HepG2 (cell line): ENCODE measurements at regions not wholly inside any gene's neighbourhood (a gene's known extent, or its start where the extent isn't known, plus 50 kb on each side); places are given as distances from the start of the nearest gene placed in this dataset.

ENCODE experiments used
- ATAC-seq: fragments of 200-7000 bp; cut with Tn5 transposase; 3 replicates; pipeline ENCODE4 v1.9.1; 2020; ENCODE audit warnings: mild to moderate bottlenecking, moderate library complexity
- BruUV-seq: library from RNA; stranded (reverse); fragments of 400-500 nt; replicated peaks from 2 replicates; lab custom pipeline; 2021; lab: Mats Ljungman, UMichigan
- CTCF ChIA-PET: fragments of 300-600 bp; formaldehyde crosslinking; extraction: SDS; loops from one replicate; lab custom pipeline; 2021; ENCODE audit warnings: low total read pairs, inconsistent platforms, low intra/inter-chr PET ratio; lab: Yijun Ruan, JAX
- POLR2A ChIA-PET: fragments of 350-600 bp; sonication (Branson Sonifier 250); formaldehyde crosslinking; loops from one replicate; lab custom pipeline; 2020; ENCODE audit warnings: antibody characterized with exemption, inconsistent platforms; lab: Yijun Ruan, JAX
- DNase-seq: peaks from one replicate; pipeline ENCODE4 v3.0.0-alpha.2; 2015; ENCODE audit warnings: low spot score
- FAIRE-seq: peaks from 3 replicates; lab custom pipeline; 2011; peaks lifted over from hg19 to GRCh38; lab: Jason Lieb, UNC
- H2AFZ ChIP-seq: one replicate; pipeline ENCODE4 v1.6.1; 2011; ENCODE audit warnings: low read length, inconsistent platforms
- H3K27ac ChIP-seq: fragments of 300-600 bp; 3 replicates; pipeline ENCODE4 v1.8.0; 2011; ENCODE audit warnings: mixed run types, mild to moderate bottlenecking, mixed read lengths, low read length, inconsistent platforms; ENCODE audit not compliant: insufficient read depth; ENCODE audit errors: extremely low read length
- H3K27me3 ChIP-seq, 2 experiments: fragments of 200-600 bp in 1 of 2; 2 replicates in 1 of 2; 3 replicates in 1 of 2; pipeline versions ENCODE4 v1.6.0 to v1.8.0; 2011; ENCODE audit warnings: low read length in 2 of 2, mild to moderate bottlenecking in 2 of 2, moderate library complexity in 2 of 2, inconsistent platforms in 1 of 2; ENCODE audit not compliant: insufficient read depth in 2 of 2, control insufficient read depth in 1 of 2
- H3K36me3 ChIP-seq, 2 experiments: fragments of 200-600 bp in 1 of 2; replicated peaks in 1 of 2; 2 replicates in 1 of 2; 3 replicates in 1 of 2; pipeline versions ENCODE4 v1.5.1 to v1.8.0; 2011; ENCODE audit warnings: low read length in 2 of 2, inconsistent platforms in 1 of 2; ENCODE audit not compliant: insufficient read depth in 2 of 2, control insufficient read depth in 1 of 2
- H3K4me1 ChIP-seq: 2 replicates; pipeline ENCODE4 v1.5.1; 2012; ENCODE audit warnings: low read length, inconsistent platforms; ENCODE audit not compliant: insufficient read depth
- H3K4me2 ChIP-seq: 2 replicates; pipeline ENCODE4 v1.6.0; 2011; ENCODE audit warnings: low read depth, low read length, inconsistent platforms
- H3K4me3 ChIP-seq, 3 experiments: fragments of 200-600 bp in 1 of 3; sonication (generic), shearing (Covaris generic) in 1 of 3; replicated peaks in 1 of 3; 2 replicates each; pipeline ENCODE4 v1.5.1; 2011 to 2016; ENCODE audit warnings: low read length in 3 of 3, inconsistent platforms in 2 of 3, low read depth in 2 of 3, mild to moderate bottlenecking in 2 of 3, control low read depth in 1 of 3, mixed read lengths in 1 of 3; ENCODE audit not compliant: insufficient read depth in 1 of 3
- H3K79me2 ChIP-seq: one replicate; pipeline ENCODE4 v1.6.1; 2011; ENCODE audit warnings: low read length, inconsistent platforms; ENCODE audit not compliant: insufficient read depth
- H3K9ac ChIP-seq: 2 replicates; pipeline ENCODE4 v1.6.0; 2011; ENCODE audit warnings: mild to moderate bottlenecking, low read depth, low read length, inconsistent platforms; ENCODE audit not compliant: insufficient read depth
- H3K9me3 ChIP-seq: 2 replicates; pipeline ENCODE4 v1.5.1; 2012; ENCODE audit warnings: mild to moderate bottlenecking, low read length
- H4K20me1 ChIP-seq: 2 replicates; pipeline ENCODE4 v1.6.0; 2011; ENCODE audit warnings: inconsistent platforms, mild to moderate bottlenecking, low read length, moderate library complexity; ENCODE audit not compliant: insufficient read depth
- FOXM1 ChIP-seq: sonication (generic); formaldehyde crosslinking; IDR thresholded peaks from 2 replicates; pipeline ENCODE4 v1.5.0; 2020; ENCODE audit warnings: missing genetic modification reagents
- GLI4 ChIP-seq: sonication (generic); formaldehyde crosslinking; IDR thresholded peaks from 2 replicates; pipeline ENCODE4 v1.5.1; 2020; ENCODE audit warnings: missing genetic modification reagents, mild to moderate bottlenecking, moderate library complexity, borderline replicate concordance
- GRHL1 ChIP-seq: sonication (generic); formaldehyde crosslinking; conservative IDR thresholded peaks from 2 replicates; pipeline ENCODE4 v1.8.0; 2022; ENCODE audit warnings: missing genetic modification reagents
- SETDB1 ChIP-seq: sonication (generic); formaldehyde crosslinking; IDR thresholded peaks from 2 replicates; pipeline ENCODE4 v1.5.1; 2020; ENCODE audit warnings: missing genetic modification reagents, mild to moderate bottlenecking, borderline replicate concordance
- TRIM24 ChIP-seq: sonication (generic); formaldehyde crosslinking; IDR thresholded peaks from 2 replicates; pipeline ENCODE4 v1.8.0; 2022; ENCODE audit warnings: mild to moderate bottlenecking, missing genetic modification reagents
- ZNF224 ChIP-seq: sonication (generic); formaldehyde crosslinking; IDR thresholded peaks from 2 replicates; pipeline ENCODE4 v1.5.0; 2020; ENCODE audit warnings: mild to moderate bottlenecking, missing genetic modification reagents
- ZNF34 ChIP-seq: sonication (generic); formaldehyde crosslinking; IDR thresholded peaks from 2 replicates; pipeline ENCODE4 v1.4.0; 2020; ENCODE audit warnings: mild to moderate bottlenecking, missing genetic modification reagents, borderline replicate concordance
- ZNF431 ChIP-seq: sonication (generic); formaldehyde crosslinking; IDR thresholded peaks from 2 replicates; pipeline ENCODE4 v1.9.0; 2022; ENCODE audit warnings: missing genetic modification reagents, low read depth, mild to moderate bottlenecking, borderline replicate concordance
- ZNF558 ChIP-seq: sonication (generic); formaldehyde crosslinking; IDR thresholded peaks from 2 replicates; pipeline ENCODE4 v1.9.0; 2022; ENCODE audit warnings: mild to moderate bottlenecking, missing genetic modification reagents, borderline replicate concordance
- in situ Hi-C: cut with HindIII; loops from 2 replicates; pipeline ENCODE4 v1.10.0; 2017; ENCODE audit warnings: low pct_unique_long_range_greater_than_20kb; ENCODE audit not compliant: extremely low pct_ligation_motif_present
- intact Hi-C: fragments of 100-400 bp; cut with micrococcal nuclease; formaldehyde crosslinking; loops from one replicate; pipeline ENCODE4 v1.10.0; 2022; ENCODE audit not compliant: unreplicated experiment
- TF ChIP-seq, protein P1 (sequence below): sonication (generic); formaldehyde crosslinking; IDR thresholded peaks from 2 replicates; pipeline ENCODE4 v1.4.0; 2020; ENCODE audit warnings: missing genetic modification reagents, borderline replicate concordance

GRCh38 chr3:159797771-159798170 is 190.9 kb upstream of the IL12A start:
- peaks cover 30% of the 10 kb centered on the region for H3K4me1 ChIP-seq
- H3K9ac ChIP-seq = no peak overlapping the region
- BruUV-seq = no TSS peak
- H3K4me2 ChIP-seq = no peak overlapping the region
- H3K4me3 ChIP-seq = no peak overlapping the region
- no peak for FAIRE-seq
- H4K20me1 ChIP-seq = no peaks in the 10 kb centered on the region
- H3K27me3 ChIP-seq = no peaks in the 10 kb centered on the region
- H3K27ac ChIP-seq = no peak overlapping the region
- no peak for ATAC-seq
- no peak for DNase-seq
- H3K9me3 ChIP-seq = no peaks in the 10 kb centered on the region
- ChIA-PET CTCF (no interaction called here), POLR2A (no interaction called here)
- no peak overlapping the region for H2AFZ ChIP-seq
- H3K79me2 ChIP-seq = no peaks in the 10 kb centered on the region
- no peak for TF ChIP-seq SETDB1 (CRISPR knock-in tag)
- no peak for TF ChIP-seq ZNF224 (CRISPR knock-in tag)
- TF ChIP-seq ZNF558 (CRISPR knock-in tag) = no peak
- no peak for TF ChIP-seq FOXM1
- TF ChIP-seq GRHL1 = no peak
- TF ChIP-seq ZNF34 (CRISPR knock-in tag) = no peak
- no peak for TF ChIP-seq ZNF431 (CRISPR knock-in tag)
- TF ChIP-seq, protein P1, sequence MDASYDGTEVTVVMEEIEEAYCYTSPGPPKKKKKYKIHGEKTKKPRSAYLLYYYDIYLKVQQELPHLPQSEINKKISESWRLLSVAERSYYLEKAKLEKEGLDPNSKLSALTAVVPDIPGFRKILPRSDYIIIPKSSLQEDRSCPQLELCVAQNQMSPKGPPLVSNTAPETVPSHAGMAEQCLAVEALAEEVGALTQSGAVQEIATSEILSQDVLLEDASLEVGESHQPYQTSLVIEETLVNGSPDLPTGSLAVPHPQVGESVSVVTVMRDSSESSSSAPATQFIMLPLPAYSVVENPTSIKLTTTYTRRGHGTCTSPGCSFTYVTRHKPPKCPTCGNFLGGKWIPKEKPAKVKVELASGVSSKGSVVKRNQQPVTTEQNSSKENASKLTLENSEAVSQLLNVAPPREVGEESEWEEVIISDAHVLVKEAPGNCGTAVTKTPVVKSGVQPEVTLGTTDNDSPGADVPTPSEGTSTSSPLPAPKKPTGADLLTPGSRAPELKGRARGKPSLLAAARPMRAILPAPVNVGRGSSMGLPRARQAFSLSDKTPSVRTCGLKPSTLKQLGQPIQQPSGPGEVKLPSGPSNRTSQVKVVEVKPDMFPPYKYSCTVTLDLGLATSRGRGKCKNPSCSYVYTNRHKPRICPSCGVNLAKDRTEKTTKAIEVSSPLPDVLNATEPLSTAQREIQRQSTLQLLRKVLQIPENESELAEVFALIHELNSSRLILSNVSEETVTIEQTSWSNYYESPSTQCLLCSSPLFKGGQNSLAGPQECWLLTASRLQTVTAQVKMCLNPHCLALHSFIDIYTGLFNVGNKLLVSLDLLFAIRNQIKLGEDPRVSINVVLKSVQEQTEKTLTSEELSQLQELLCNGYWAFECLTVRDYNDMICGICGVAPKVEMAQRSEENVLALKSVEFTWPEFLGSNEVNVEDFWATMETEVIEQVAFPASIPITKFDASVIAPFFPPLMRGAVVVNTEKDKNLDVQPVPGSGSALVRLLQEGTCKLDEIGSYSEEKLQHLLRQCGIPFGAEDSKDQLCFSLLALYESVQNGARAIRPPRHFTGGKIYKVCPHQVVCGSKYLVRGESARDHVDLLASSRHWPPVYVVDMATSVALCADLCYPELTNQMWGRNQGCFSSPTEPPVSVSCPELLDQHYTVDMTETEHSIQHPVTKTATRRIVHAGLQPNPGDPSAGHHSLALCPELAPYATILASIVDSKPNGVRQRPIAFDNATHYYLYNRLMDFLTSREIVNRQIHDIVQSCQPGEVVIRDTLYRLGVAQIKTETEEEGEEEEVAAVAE (CRISPR knock-in tag) = no peak
- no peak for TF ChIP-seq TRIM24 (CRISPR knock-in tag)
- no peak for TF ChIP-seq GLI4 (CRISPR knock-in tag)
- H3K36me3 ChIP-seq = no peaks in the 10 kb centered on the region
- in situ Hi-C loops = no loop called here
- intact Hi-C loops = no loop called here
